ENCODE measurements at regions not wholly inside any gene's neighbourhood (a gene's known extent, or its start where the extent isn't known, plus 50 kb on each side); places are given as distances from the start of the nearest gene placed in this dataset.

- H3K9me3 ChIP-seq (ENCODE audit: insufficient read depth, low read length) = no peaks in the 10 kb centered on the region
- no peak for TF ChIP-seq ZNF274 (IDR thresholded peaks at IDR 0.05; ENCODE audit: low read depth, low read length)
- TF ChIP-seq YY1 (IDR thresholded peaks at IDR 0.05; ENCODE audit: insufficient read depth, insufficient read length) = no peak
- TF ChIP-seq SUZ12 (IDR thresholded peaks at IDR 0.05; ENCODE audit: extremely low read depth, insufficient read depth, insufficient read length) = no peak
- no peak for DNase-seq (ENCODE audit: low read depth, low spot score)
- no peak overlapping the region for H3K4me3 ChIP-seq (ENCODE audit: insufficient read length, low read depth)
- no peaks in the 10 kb centered on the region for H3K4me1 ChIP-seq (ENCODE audit: insufficient read depth, insufficient read length)
- no peaks in the 10 kb centered on the region for H3K27me3 ChIP-seq (ENCODE audit: insufficient read depth, insufficient read length)
- H3K9ac ChIP-seq (ENCODE audit: insufficient read length, low read depth) = no peak overlapping the region
- H3K36me3 ChIP-seq (ENCODE audit: insufficient read depth, insufficient read length, low read length) = no peaks in the 10 kb centered on the region
Measured at GRCh38 chr13:44021422-44021821, 141.7 kb downstream of the LACC1 start.

- H3K9me3 ChIP-seq (ENCODE audit: insufficient read depth, low read length) = no peaks in the 10 kb centered on the region
- TF ChIP-seq ZNF274 (IDR thresholded peaks at IDR 0.05; ENCODE audit: low read depth, low read length) = no peak
- no peak for TF ChIP-seq YY1 (IDR thresholded peaks at IDR 0.05; ENCODE audit: insufficient read depth, insufficient read length)
- TF ChIP-seq SUZ12 (IDR thresholded peaks at IDR 0.05; ENCODE audit: extremely low read depth, insufficient read depth, insufficient read length) = no peak
- H3K9ac ChIP-seq (ENCODE audit: insufficient read length, low read depth) = no peak overlapping the region
- no peaks in the 10 kb centered on the region for H3K4me1 ChIP-seq (ENCODE audit: insufficient read depth, insufficient read length)
- H3K36me3 ChIP-seq (ENCODE audit: insufficient read depth, insufficient read length, low read length) = no peaks in the 10 kb centered on the region
- no peak for DNase-seq (ENCODE audit: low read depth, low spot score)
- no peak overlapping the region for H3K4me3 ChIP-seq (ENCODE audit: insufficient read length, low read depth)
- H3K27me3 ChIP-seq (ENCODE audit: insufficient read depth, insufficient read length) = no peaks in the 10 kb centered on the region
Measured at GRCh38 chr13:44022196-44022595, 142.5 kb downstream of the LACC1 start.

- DNase-seq (ENCODE audit: low read depth, low spot score) = no peak
- no peak overlapping the region for H3K9ac ChIP-seq (ENCODE audit: insufficient read length, low read depth)
- H3K27me3 ChIP-seq (ENCODE audit: insufficient read depth, insufficient read length) = no peaks in the 10 kb centered on the region
- no peaks in the 10 kb centered on the region for H3K36me3 ChIP-seq (ENCODE audit: insufficient read depth, insufficient read length, low read length)
- no peak overlapping the region for H3K4me3 ChIP-seq (ENCODE audit: insufficient read length, low read depth)
- no peak for TF ChIP-seq SUZ12 (IDR thresholded peaks at IDR 0.05; ENCODE audit: extremely low read depth, insufficient read depth, insufficient read length)
- TF ChIP-seq ZNF274 (IDR thresholded peaks at IDR 0.05; ENCODE audit: low read depth, low read length) = no peak
- no peak for TF ChIP-seq YY1 (IDR thresholded peaks at IDR 0.05; ENCODE audit: insufficient read depth, insufficient read length)
- no peaks in the 10 kb centered on the region for H3K9me3 ChIP-seq (ENCODE audit: insufficient read depth, low read length)
- no peaks in the 10 kb centered on the region for H3K4me1 ChIP-seq (ENCODE audit: insufficient read depth, insufficient read length)
Measured at GRCh38 chr13:44024167-44024845, 144.6 kb downstream of the LACC1 start.

- Histone ChIP-seq H3K27me3 (ENCODE audit: insufficient read depth, insufficient read length) (no peaks in the 10 kb centered on the region), H3K36me3 (ENCODE audit: insufficient read depth, insufficient read length, low read length) (no peaks in the 10 kb centered on the region), H3K4me3 (ENCODE audit: insufficient read length, low read depth) (no peak overlapping the region), H3K9me3 (ENCODE audit: insufficient read depth, low read length) (no peaks in the 10 kb centered on the region), H3K9ac (ENCODE audit: insufficient read length, low read depth) (no peak overlapping the region), H3K4me1 (ENCODE audit: insufficient read depth, insufficient read length) (no peaks in the 10 kb centered on the region)
- DNase-seq (ENCODE audit: low read depth, low spot score) = no peak
- TF ChIP-seq YY1 (IDR thresholded peaks at IDR 0.05; ENCODE audit: insufficient read depth, insufficient read length) = no peak
- no peak for TF ChIP-seq SUZ12 (IDR thresholded peaks at IDR 0.05; ENCODE audit: extremely low read depth, insufficient read depth, insufficient read length)
- TF ChIP-seq ZNF274 (IDR thresholded peaks at IDR 0.05; ENCODE audit: low read depth, low read length) = no peak
Measured at GRCh38 chr13:44024846-44025195, 145.1 kb downstream of the LACC1 start.

- TF ChIP-seq YY1 (IDR thresholded peaks at IDR 0.05; ENCODE audit: insufficient read depth, insufficient read length) (no peak), SUZ12 (IDR thresholded peaks at IDR 0.05; ENCODE audit: extremely low read depth, insufficient read depth, insufficient read length) (no peak), ZNF274 (IDR thresholded peaks at IDR 0.05; ENCODE audit: low read depth, low read length) (no peak)
- no peaks in the 10 kb centered on the region for H3K36me3 ChIP-seq (ENCODE audit: insufficient read depth, insufficient read length, low read length)
- H3K9ac ChIP-seq (ENCODE audit: insufficient read length, low read depth) = no peak overlapping the region
- no peak overlapping the region for H3K4me3 ChIP-seq (ENCODE audit: insufficient read length, low read depth)
- no peaks in the 10 kb centered on the region for H3K27me3 ChIP-seq (ENCODE audit: insufficient read depth, insufficient read length)
- H3K9me3 ChIP-seq (ENCODE audit: insufficient read depth, low read length) = no peaks in the 10 kb centered on the region
- no peak for DNase-seq (ENCODE audit: low read depth, low spot score)
- no peaks in the 10 kb centered on the region for H3K4me1 ChIP-seq (ENCODE audit: insufficient read depth, insufficient read length)
Measured at GRCh38 chr13:44026194-44026593, 146.5 kb downstream of the LACC1 start.

GRCh38 chr13:44028734-44029133 is 149.0 kb downstream of the LACC1 start:
- Histone ChIP-seq H3K27me3 (ENCODE audit: insufficient read depth, insufficient read length) (no peaks in the 10 kb centered on the region), H3K4me3 (ENCODE audit: insufficient read length, low read depth) (no peak overlapping the region), H3K9ac (ENCODE audit: insufficient read length, low read depth) (no peak overlapping the region), H3K4me1 (ENCODE audit: insufficient read depth, insufficient read length) (no peaks in the 10 kb centered on the region), H3K9me3 (ENCODE audit: insufficient read depth, low read length) (no peaks in the 10 kb centered on the region), H3K36me3 (ENCODE audit: insufficient read depth, insufficient read length, low read length) (no peaks in the 10 kb centered on the region)
- TF ChIP-seq ZNF274 (IDR thresholded peaks at IDR 0.05; ENCODE audit: low read depth, low read length) = no peak
- no peak for TF ChIP-seq SUZ12 (IDR thresholded peaks at IDR 0.05; ENCODE audit: extremely low read depth, insufficient read depth, insufficient read length)
- TF ChIP-seq YY1 (IDR thresholded peaks at IDR 0.05; ENCODE audit: insufficient read depth, insufficient read length) = no peak
- no peak for DNase-seq (ENCODE audit: low read depth, low spot score)

GRCh38 chr13:44030615-44031014 is 150.9 kb downstream of the LACC1 start:
- no peaks in the 10 kb centered on the region for H3K36me3 ChIP-seq (ENCODE audit: insufficient read depth, insufficient read length, low read length)
- DNase-seq (ENCODE audit: low read depth, low spot score) = no peak
- no peaks in the 10 kb centered on the region for H3K9me3 ChIP-seq (ENCODE audit: insufficient read depth, low read length)
- H3K4me3 ChIP-seq (ENCODE audit: insufficient read length, low read depth) = no peak overlapping the region
- H3K9ac ChIP-seq (ENCODE audit: insufficient read length, low read depth) = no peak overlapping the region
- no peak for TF ChIP-seq ZNF274 (IDR thresholded peaks at IDR 0.05; ENCODE audit: low read depth, low read length)
- TF ChIP-seq YY1 (IDR thresholded peaks at IDR 0.05; ENCODE audit: insufficient read depth, insufficient read length) = no peak
- H3K27me3 ChIP-seq (ENCODE audit: insufficient read depth, insufficient read length) = no peaks in the 10 kb centered on the region
- no peaks in the 10 kb centered on the region for H3K4me1 ChIP-seq (ENCODE audit: insufficient read depth, insufficient read length)
